Femur (tissue), 1 donor: ENCODE measurements at regions not wholly inside any gene's neighbourhood (a gene's known extent, or its start where the extent isn't known, plus 50 kb on each side); places are given as distances from the start of the nearest gene placed in this dataset.

Experiments used
- DNase-seq: peaks from one replicate; pipeline ENCODE4 v3.0.0-alpha.2; 2017

GRCh38 chr13:78201411-78201810 is 282.8 kb upstream of the EDNRB start:
- DNase-seq = no peak

- DNase-seq = no peak
These were observed 280.2 kb upstream of the EDNRB start for GRCh38 chr13:78198821-78199220.

- DNase-seq = no peak
These were observed 279.8 kb upstream of the EDNRB start for GRCh38 chr13:78198419-78198818.

- no peak for DNase-seq
These were observed 278.6 kb upstream of the EDNRB start for GRCh38 chr13:78197231-78197630.

- DNase-seq = no peak
These were observed 276.4 kb upstream of the EDNRB start for GRCh38 chr13:78194904-78195639.

GRCh38 chr13:78193846-78194245 is 275.2 kb upstream of the EDNRB start:
- DNase-seq = no peak

- DNase-seq = no peak
These were observed 274.1 kb upstream of the EDNRB start for GRCh38 chr13:78192716-78193115.

GRCh38 chr13:78190296-78190695 is 271.7 kb upstream of the EDNRB start:
- no peak for DNase-seq

GRCh38 chr13:78187781-78188180 is 269.1 kb upstream of the EDNRB start:
- no peak for DNase-seq

GRCh38 chr13:78185700-78186099 is 267.1 kb upstream of the EDNRB start:
- no peak for DNase-seq

GRCh38 chr13:78183732-78184131 is 265.1 kb upstream of the EDNRB start:
- no peak for DNase-seq

GRCh38 chr13:78182813-78183212 is 264.2 kb upstream of the EDNRB start:
- DNase-seq = no peak

GRCh38 chr13:78177306-78177705 is 258.7 kb upstream of the EDNRB start:
- no peak for DNase-seq

- DNase-seq = no peak
These were observed 258.2 kb upstream of the EDNRB start for GRCh38 chr13:78176880-78177279.

- DNase-seq = no peak
These were observed 250.8 kb upstream of the EDNRB start for GRCh38 chr13:78169386-78169785.

GRCh38 chr13:78168981-78169380 is 250.3 kb upstream of the EDNRB start:
- no peak for DNase-seq

- no peak for DNase-seq
These were observed 242.6 kb upstream of the EDNRB start for GRCh38 chr13:78161266-78161665.

- no peak for DNase-seq
These were observed 242.2 kb upstream of the EDNRB start for GRCh38 chr13:78160793-78161192.

- DNase-seq = no peak
These were observed 233.8 kb upstream of the EDNRB start for GRCh38 chr13:78152415-78152814.

- DNase-seq = no peak
These were observed 229.3 kb upstream of the EDNRB start for GRCh38 chr13:78147905-78148304.

- no peak for DNase-seq
These were observed 226.6 kb upstream of the EDNRB start for GRCh38 chr13:78145276-78145675.

GRCh38 chr13:78139765-78140164 is 221.1 kb upstream of the EDNRB start:
- no peak for DNase-seq

- DNase-seq = no peak
These were observed 220.1 kb upstream of the EDNRB start for GRCh38 chr13:78138756-78139155.

GRCh38 chr13:78137404-78138142 is 218.9 kb upstream of the EDNRB start:
- DNase-seq = peak; percentile 42

- DNase-seq = no peak
These were observed 218.3 kb upstream of the EDNRB start for GRCh38 chr13:78136966-78137365.
